ENCODE measurements at regions not wholly inside any gene's neighbourhood (a gene's known extent, or its start where the extent isn't known, plus 50 kb on each side); places are given as distances from the start of the nearest gene placed in this dataset.

DNA sequence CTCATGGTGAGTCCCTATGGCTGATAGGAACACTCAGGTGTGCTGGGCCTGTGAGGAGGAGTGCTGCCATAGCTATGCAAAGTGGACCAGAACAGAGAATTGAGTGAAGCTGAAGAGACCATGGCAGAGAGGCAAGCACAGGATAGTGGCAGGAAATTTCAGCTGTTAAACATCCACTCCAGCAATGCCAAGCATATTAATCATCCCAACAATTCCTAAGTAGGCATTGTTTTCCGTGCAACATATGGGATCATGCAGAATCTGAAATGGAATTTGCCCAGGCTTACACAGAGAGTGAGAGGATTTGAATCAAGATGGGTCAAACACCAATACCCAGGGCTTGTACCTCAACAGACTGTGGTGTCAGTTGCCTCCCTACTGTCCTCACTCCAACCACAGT, 582.6 kb upstream of the UBE2E2 start:
- H4K20me1 ChIP-seq (ENCODE audit: control insufficient read depth, insufficient read depth, insufficient read length) = no peaks in the 10 kb centered on the region
- H3K18ac ChIP-seq (ENCODE audit: insufficient read length, low read depth, low read length) = no peak overlapping the region
- no peaks in the 10 kb centered on the region for H3K9me3 ChIP-seq (ENCODE audit: control insufficient read depth, low read depth, low read length)
- no CpG with 5 or more reads among the region's 1 CpG for WGBS (ENCODE audit: extremely low coverage, insufficient read length, low lambda C conversion rate)
- H3K4me2 ChIP-seq (ENCODE audit: insufficient read depth, insufficient read length, low read length) = no peak overlapping the region
- no peak overlapping the region for H3K27ac ChIP-seq (ENCODE audit: insufficient read length, low read depth, low read length)
- H3K79me2 ChIP-seq (ENCODE audit: insufficient read depth, low read length) = no peaks in the 10 kb centered on the region
- TF ChIP-seq, protein P1, sequence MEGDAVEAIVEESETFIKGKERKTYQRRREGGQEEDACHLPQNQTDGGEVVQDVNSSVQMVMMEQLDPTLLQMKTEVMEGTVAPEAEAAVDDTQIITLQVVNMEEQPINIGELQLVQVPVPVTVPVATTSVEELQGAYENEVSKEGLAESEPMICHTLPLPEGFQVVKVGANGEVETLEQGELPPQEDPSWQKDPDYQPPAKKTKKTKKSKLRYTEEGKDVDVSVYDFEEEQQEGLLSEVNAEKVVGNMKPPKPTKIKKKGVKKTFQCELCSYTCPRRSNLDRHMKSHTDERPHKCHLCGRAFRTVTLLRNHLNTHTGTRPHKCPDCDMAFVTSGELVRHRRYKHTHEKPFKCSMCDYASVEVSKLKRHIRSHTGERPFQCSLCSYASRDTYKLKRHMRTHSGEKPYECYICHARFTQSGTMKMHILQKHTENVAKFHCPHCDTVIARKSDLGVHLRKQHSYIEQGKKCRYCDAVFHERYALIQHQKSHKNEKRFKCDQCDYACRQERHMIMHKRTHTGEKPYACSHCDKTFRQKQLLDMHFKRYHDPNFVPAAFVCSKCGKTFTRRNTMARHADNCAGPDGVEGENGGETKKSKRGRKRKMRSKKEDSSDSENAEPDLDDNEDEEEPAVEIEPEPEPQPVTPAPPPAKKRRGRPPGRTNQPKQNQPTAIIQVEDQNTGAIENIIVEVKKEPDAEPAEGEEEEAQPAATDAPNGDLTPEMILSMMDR (conservative IDR thresholded peaks at IDR 0.05) = no peak
- H3K9me3 Mint-ChIP-seq = no peaks in the 10 kb centered on the region
- H3K14ac ChIP-seq (ENCODE audit: insufficient read depth, low read length) = no peak overlapping the region
- no peak overlapping the region for H2AFZ ChIP-seq (ENCODE audit: low read length)
- no peak overlapping the region for H2BK120ac ChIP-seq (ENCODE audit: low read depth, low read length, poor library complexity, severe bottlenecking)
- H4K5ac ChIP-seq (ENCODE audit: insufficient read length, low read depth, low read length) = no peak overlapping the region
- no peaks in the 10 kb centered on the region for H3K23me2 ChIP-seq (ENCODE audit: insufficient read length, low read depth, low read length, poor library complexity, severe bottlenecking)
- no peak overlapping the region for H4K8ac ChIP-seq (replicated peaks; ENCODE audit: insufficient read length, low read depth, low read length)
- H3K4me3 Mint-ChIP-seq = no peak overlapping the region
- no peak overlapping the region for H2BK20ac ChIP-seq (ENCODE audit: low read depth, low read length, poor library complexity, severe bottlenecking)
- H2BK15ac ChIP-seq (ENCODE audit: low read depth, low read length) = no peak overlapping the region
- H3K27me3 ChIP-seq (ENCODE audit: insufficient read depth, low read length) = no peaks in the 10 kb centered on the region
- no peaks in the 10 kb centered on the region for H3K4me1 ChIP-seq (ENCODE audit: insufficient read depth, low read length)
- H3K27me3 Mint-ChIP-seq (ENCODE audit: low read depth) = no peaks in the 10 kb centered on the region
- H3K36me3 Mint-ChIP-seq (ENCODE audit: insufficient read depth in 1 of 3, low read depth in 3 of 3) = no peaks in the 10 kb centered on the region
- H3K4ac ChIP-seq (ENCODE audit: low read depth, low read length) = no peak overlapping the region
- no peak overlapping the region for H2AK5ac ChIP-seq (ENCODE audit: insufficient read length, low read length)
- H3K27ac Mint-ChIP-seq = no peak overlapping the region
- H2BK12ac ChIP-seq (ENCODE audit: insufficient read length, low read depth, low read length) = no peak overlapping the region
- H3K4me1 Mint-ChIP-seq = no peaks in the 10 kb centered on the region
- no peak overlapping the region for H3T11ph ChIP-seq (ENCODE audit: low read length)
- H4K91ac ChIP-seq (ENCODE audit: insufficient read length, low read depth, low read length) = no peak overlapping the region
- no peak for DNase-seq
- no peak overlapping the region for H3K56ac ChIP-seq (ENCODE audit: insufficient read length, low read depth, low read length)
- H3K23ac ChIP-seq (ENCODE audit: insufficient read length, low read depth, low read length) = no peak overlapping the region
- H2BK5ac ChIP-seq (ENCODE audit: insufficient read length, low read length) = no peak overlapping the region
- no peak overlapping the region for H3K9ac ChIP-seq (ENCODE audit: extremely low read depth, insufficient read length, low read length)
- H3K79me1 ChIP-seq (ENCODE audit: insufficient read depth, low read depth, low read length, poor library complexity, severe bottlenecking) = no peaks in the 10 kb centered on the region
